Hepatocyte (in vitro differentiated cells): ENCODE measurements at regions not wholly inside any gene's neighbourhood (a gene's known extent, or its start where the extent isn't known, plus 50 kb on each side); places are given as distances from the start of the nearest gene placed in this dataset.

Experiments used
- CTCF ChIP-seq: fragments of 200-600 bp; sonication (generic); IDR thresholded peaks from 2 replicates; pipeline ENCODE4 v1.5.1; 2016; ENCODE audit warnings: antibody characterized with exemption, mild to moderate bottlenecking; ENCODE audit not compliant: poor library complexity
- EZH2 ChIP-seq: fragments of 200-600 bp; sonication (generic); IDR thresholded peaks from 2 replicates; pipeline ENCODE4 v1.6.1; 2016; ENCODE audit warnings: antibody characterized with exemption, mild to moderate bottlenecking, borderline replicate concordance
- EZH2phosphoT487 ChIP-seq: fragments of 200-600 bp; sonication (generic); IDR thresholded peaks from one replicate; pipeline ENCODE4 v1.6.1; 2018; ENCODE audit warnings: antibody characterized with exemption, mild to moderate bottlenecking, low read depth, moderate library complexity; ENCODE audit not compliant: unreplicated experiment, severe bottlenecking

GRCh38 chr1:22399421-22400091, 52.1 kb upstream of the ZBTB40 start:
- TF ChIP-seq CTCF (no peak), EZH2 (no peak), EZH2phosphoT487 (no peak)
